NCI-H460 (cell line): ENCODE measurements at regions not wholly inside any gene's neighbourhood (a gene's known extent, or its start where the extent isn't known, plus 50 kb on each side); places are given as distances from the start of the nearest gene placed in this dataset.
A peak's percentile ranks its signal among the peaks of the same experiment; 100 is the strongest.
"Not testable (repeated sequence)": the region's sequence is repeated elsewhere in the genome, so short reads cannot be mapped to it uniquely, and the experiment has no call there.

Source experiments
- DNase-seq: peaks from one replicate; pipeline ENCODE4 v3.0.0-alpha.2; 2016; ENCODE audit warnings: low read depth; ENCODE audit errors: extremely low read depth

- no peak for DNase-seq
Measured at GRCh38 chr13:76829572-76830327, 56.5 kb downstream of the KCTD12 start.

DNA sequence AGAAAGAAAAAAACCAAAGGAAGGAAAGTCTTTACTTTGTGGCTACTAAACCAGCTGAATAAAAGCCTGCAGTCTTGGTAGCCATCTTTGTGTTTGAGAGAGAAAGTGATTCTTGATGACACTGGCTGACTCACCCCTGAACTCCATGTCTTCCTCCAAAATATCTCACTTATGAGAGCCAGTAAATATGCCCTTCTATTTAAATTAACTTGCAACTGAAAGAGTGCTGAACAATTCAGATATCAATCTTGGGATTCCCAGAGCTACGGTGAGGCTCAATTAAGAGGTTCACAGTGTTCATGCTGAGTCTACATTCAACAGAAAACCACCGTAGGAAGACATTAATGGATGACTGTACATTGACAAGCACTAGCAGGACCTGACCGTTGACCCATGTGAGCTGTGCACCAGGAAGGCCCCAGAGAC is 57.9 kb downstream of the KCTD12 start:
- no peak for DNase-seq

GRCh38 chr13:76826527-76826926 is 59.7 kb downstream of the KCTD12 start:
- DNase-seq, result no peak

GRCh38 chr13:76825430-76825829 is 60.8 kb downstream of the KCTD12 start:
- DNase-seq, result no peak

DNA sequence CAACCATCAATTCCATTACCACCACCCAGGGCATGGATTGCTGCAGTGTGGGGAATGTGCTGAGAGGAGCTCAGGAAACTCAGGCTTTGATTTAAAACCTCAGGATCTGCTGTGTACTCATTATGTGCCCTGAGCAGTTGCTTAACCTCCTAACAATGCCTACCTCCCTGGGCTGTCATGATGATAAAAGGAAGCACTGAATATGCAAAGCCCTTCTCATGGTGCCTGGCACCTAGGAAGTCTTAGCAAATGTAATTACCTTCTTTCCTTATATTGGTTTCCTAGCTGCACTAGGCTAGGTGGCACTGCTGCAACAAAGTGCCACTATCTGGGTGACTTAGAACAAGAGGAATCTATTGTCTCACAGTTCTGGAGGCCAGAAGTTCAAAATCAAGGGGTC is 62.2 kb downstream of the KCTD12 start:
- DNase-seq, result no peak

- DNase-seq, result peak; percentile 13
Measured at GRCh38 chr13:76822698-76823267, 63.4 kb downstream of the KCTD12 start.

DNA sequence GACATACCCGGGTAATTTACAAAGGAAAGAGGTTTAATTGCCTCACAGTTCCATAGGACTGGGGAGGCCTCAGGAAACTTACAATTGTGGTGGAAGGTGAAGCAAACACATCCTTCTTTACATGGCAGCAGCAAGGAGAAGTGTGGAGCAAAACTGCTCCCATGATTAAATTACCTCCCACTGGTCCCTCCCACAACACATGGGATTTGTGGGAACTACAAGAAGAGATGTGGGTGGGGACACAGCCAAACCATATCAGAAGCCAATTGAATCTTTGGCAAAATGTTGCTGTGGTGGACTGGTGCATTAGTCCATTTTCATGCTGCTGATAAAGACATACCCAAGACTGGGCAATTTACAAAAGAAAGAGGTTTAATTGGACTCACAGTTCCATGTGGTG is 65.0 kb downstream of the KCTD12 start:
- DNase-seq, result not testable (repeated sequence)

DNA sequence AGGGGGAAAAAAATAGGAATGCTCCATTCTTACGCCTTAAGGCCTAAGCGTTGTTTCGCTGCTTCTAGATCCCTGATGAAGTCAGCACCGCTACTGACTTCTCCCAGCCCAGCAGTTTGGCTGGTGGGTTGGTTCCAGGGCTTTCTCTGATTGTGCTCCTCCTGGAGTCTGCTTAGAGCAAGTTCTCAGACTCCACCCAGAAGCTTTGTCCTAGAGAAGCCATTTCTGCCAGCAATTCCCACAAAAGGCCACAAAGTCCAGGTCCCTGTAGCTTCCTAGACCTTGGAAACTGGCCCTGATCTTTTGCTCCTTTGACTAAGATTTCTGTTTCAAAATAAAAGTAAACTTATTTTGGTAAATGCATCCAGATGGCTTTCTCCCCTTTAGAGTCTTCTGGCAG is 65.4 kb downstream of the KCTD12 start:
- no peak for DNase-seq

GRCh38 chr13:76816394-76816793 is 69.8 kb downstream of the KCTD12 start:
- no peak for DNase-seq

- DNase-seq, result no peak
Measured at GRCh38 chr13:76815344-76815743, 70.9 kb downstream of the KCTD12 start.

GRCh38 chr13:76813891-76814290 is 72.3 kb downstream of the KCTD12 start:
- DNase-seq, result no peak

GRCh38 chr13:76813000-76813691 is 73.1 kb downstream of the KCTD12 start:
- DNase-seq, result no peak

DNA sequence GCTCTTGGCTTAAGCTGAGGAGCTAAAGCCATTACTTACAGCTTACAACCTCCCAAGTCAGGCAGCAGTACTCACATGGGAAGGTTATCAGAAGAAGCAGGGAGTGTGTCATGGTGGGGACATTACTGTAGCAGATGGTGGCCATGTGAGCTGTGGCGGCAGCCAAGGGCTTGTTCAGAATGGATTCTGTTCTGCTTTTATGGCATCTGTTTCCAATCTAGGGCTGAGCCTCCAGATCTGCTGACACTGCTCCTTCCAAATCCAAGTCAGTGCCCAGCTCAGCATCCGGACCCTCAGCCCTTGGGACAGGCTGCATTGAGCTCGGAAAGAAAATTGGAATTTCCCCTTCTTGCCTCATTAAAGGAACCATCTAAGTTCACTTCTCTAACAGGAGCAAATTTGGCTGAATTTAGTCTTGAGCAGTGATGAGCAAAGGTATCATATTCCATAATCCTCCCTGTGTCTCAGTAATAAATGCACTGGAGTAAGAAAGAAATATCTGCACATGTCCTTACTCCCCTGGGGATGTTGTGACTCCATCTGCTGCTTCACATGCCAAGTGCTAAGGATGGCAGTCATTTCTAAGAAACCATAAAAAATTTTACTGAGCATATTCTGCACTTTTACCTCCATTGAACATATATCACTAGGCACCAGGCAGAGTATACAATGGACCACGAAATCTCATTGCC is 73.9 kb downstream of the KCTD12 start:
- DNase-seq, result no peak

- DNase-seq, result no peak
Measured at GRCh38 chr13:76809389-76809788, 76.8 kb downstream of the KCTD12 start.

DNA sequence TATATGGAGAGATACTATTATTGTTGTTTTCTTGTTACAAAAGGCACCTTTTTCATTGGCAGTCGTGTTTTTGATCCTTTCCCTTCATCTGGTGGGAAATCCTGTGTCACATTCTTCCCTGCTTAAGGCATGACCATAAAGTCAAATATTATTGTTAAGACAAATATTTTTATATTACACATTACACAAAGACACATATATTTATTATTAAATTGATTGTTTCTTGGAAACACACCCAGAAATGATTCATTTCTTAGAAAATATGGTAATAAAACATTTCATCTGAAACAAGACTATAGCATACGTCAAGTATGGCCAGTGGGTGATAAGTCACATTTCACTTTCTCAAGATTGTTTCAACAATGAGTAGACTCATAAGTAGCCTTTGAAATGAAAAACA is 77.3 kb downstream of the KCTD12 start:
- DNase-seq, result no peak

- no peak for DNase-seq
Measured at GRCh38 chr13:76804801-76805200, 81.4 kb downstream of the KCTD12 start.

- DNase-seq, result no peak
Measured at GRCh38 chr13:76803831-76804230, 82.4 kb downstream of the KCTD12 start.

GRCh38 chr13:76800943-76801342 is 85.3 kb downstream of the KCTD12 start:
- DNase-seq, result no peak

DNA sequence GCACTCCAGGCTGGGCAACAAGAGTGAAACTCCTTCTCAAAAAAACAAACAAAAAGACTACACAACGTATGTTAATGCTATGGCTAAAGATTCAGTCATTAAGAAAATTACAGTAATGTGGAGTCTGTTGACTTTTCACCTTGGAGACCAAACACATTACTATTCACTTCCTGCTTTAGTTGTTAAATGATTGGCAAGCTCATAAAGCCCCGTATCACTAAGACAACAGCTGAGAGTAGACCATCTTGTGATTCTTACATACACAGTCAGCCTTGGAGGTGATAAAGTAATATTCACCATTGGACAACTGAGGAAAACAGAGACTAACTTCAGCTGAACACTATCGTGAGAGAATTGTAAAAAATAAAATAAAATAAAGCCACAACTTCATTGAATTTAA is 86.5 kb downstream of the KCTD12 start:
- no peak for DNase-seq

- DNase-seq, result no peak
Measured at GRCh38 chr13:76798037-76798436, 88.2 kb downstream of the KCTD12 start.

DNA sequence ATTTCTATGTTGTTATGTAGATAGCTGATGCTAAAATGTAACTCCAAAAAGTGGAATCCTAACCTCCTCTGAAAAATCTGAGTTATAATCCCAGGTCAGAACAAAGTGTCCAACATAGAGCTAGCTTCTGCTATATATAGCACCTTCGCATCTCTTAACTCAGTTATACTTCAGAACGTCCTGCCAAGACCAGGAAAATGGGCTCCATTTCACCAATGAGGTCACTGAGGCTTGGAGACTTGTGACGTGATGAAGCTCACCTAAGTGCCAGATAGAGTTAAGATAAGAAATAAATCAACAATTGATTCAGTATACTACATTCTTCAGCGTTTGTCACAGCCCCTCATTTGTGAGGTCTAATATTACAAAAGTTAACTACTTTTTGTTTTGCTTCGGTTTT is 88.8 kb downstream of the KCTD12 start:
- no peak for DNase-seq
